MCF 10A (cell line): ENCODE measurements at regions not wholly inside any gene's neighbourhood (a gene's known extent, or its start where the extent isn't known, plus 50 kb on each side); places are given as distances from the start of the nearest gene placed in this dataset.

Experiments used
- BruUV-seq: library from RNA; stranded (reverse); fragments of 400-500 nt; replicated peaks from 2 replicates; lab custom pipeline; 2021; lab: Mats Ljungman, UMichigan
- CTCF ChIA-PET: fragments of 300-600 bp; sonication (Branson Sonifier 250); formaldehyde crosslinking; extraction: SDS; loops from one replicate; lab custom pipeline; 2021; ENCODE audit warnings: antibody characterized with exemption, inconsistent platforms; lab: Yijun Ruan, JAX
- POLR2A ChIA-PET: fragments of 300-600, 350-650 bp; sonication (Branson Sonifier 250); formaldehyde crosslinking; extraction: SDS; loops from one replicate; lab custom pipeline; 2020; ENCODE audit warnings: antibody characterized with exemption, inconsistent platforms; lab: Yijun Ruan, JAX
- DNase-seq: peaks from one replicate; pipeline ENCODE4 v3.0.0-alpha.2; 2018; ENCODE audit not compliant: unreplicated experiment
- H3K27ac Mint-ChIP-seq: one replicate; pipeline ENCODE4 v1.8.0; 2022; ENCODE audit warnings: mild to moderate bottlenecking, low read depth, mixed read lengths; ENCODE audit not compliant: unreplicated experiment
- H3K27me3 Mint-ChIP-seq: one replicate; pipeline ENCODE4 v1.8.0; 2022; ENCODE audit warnings: mixed read lengths; ENCODE audit not compliant: insufficient read depth, unreplicated experiment
- H3K36me3 Mint-ChIP-seq: one replicate; pipeline ENCODE4 v1.8.0; 2022; ENCODE audit warnings: mild to moderate bottlenecking, moderate library complexity, mixed read lengths; ENCODE audit not compliant: insufficient read depth, unreplicated experiment
- H3K4me1 Mint-ChIP-seq: one replicate; pipeline ENCODE4 v1.8.0; 2022; ENCODE audit warnings: mixed read lengths; ENCODE audit not compliant: insufficient read depth, unreplicated experiment
- H3K4me3 Mint-ChIP-seq: one replicate; pipeline ENCODE4 v1.8.0; 2022; ENCODE audit warnings: mild to moderate bottlenecking, moderate library complexity, mixed read lengths; ENCODE audit not compliant: unreplicated experiment
- H3K9me3 Mint-ChIP-seq: one replicate; pipeline ENCODE4 v1.8.0; 2022; ENCODE audit warnings: mixed read lengths; ENCODE audit not compliant: unreplicated experiment
- intact Hi-C: fragments of 100-400 bp; cut with micrococcal nuclease; formaldehyde crosslinking; loops from 2 replicates; pipeline ENCODE4 v1.14.1; 2022
- TF ChIP-seq, protein P1 (sequence below): fragments of 200-600 bp; IDR thresholded peaks from one replicate; pipeline ENCODE4 v1.8.0; 2022; ENCODE audit warnings: antibody characterized with exemption, mild to moderate bottlenecking; ENCODE audit not compliant: unreplicated experiment

DNA sequence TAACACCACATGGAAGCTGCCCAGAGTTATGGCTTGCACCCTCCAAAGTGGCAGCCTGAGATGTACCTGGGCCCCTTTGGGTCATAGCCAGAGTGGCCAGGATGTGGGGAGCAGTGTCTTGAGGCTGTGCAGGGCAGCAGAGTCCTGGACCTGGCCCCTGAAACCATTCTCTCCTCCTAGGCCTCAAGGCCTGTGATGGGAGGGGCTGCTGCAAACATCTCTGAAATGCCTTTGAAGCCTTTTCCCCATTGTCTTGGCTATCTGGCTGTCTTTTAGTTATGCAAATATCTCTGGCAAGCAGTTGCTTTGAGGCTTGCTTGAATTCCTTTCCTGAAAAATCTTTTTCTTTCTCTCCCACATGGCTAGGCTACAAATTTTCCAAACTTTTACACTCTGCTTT lies 356.5 kb downstream of the DAD1 start:
- Mint-ChIP-seq H3K27ac (no peak overlapping the region), H3K9me3 (no peaks in the 10 kb centered on the region), H3K4me3 (no peak overlapping the region), H3K36me3 (no peaks in the 10 kb centered on the region), H3K4me1 (no peaks in the 10 kb centered on the region), H3K27me3 (peaks cover 14% of the 10 kb centered on the region)
- no TSS peak for BruUV-seq
- intact Hi-C loops: no loop called here
- DNase-seq: no peak
- TF ChIP-seq, protein P1, sequence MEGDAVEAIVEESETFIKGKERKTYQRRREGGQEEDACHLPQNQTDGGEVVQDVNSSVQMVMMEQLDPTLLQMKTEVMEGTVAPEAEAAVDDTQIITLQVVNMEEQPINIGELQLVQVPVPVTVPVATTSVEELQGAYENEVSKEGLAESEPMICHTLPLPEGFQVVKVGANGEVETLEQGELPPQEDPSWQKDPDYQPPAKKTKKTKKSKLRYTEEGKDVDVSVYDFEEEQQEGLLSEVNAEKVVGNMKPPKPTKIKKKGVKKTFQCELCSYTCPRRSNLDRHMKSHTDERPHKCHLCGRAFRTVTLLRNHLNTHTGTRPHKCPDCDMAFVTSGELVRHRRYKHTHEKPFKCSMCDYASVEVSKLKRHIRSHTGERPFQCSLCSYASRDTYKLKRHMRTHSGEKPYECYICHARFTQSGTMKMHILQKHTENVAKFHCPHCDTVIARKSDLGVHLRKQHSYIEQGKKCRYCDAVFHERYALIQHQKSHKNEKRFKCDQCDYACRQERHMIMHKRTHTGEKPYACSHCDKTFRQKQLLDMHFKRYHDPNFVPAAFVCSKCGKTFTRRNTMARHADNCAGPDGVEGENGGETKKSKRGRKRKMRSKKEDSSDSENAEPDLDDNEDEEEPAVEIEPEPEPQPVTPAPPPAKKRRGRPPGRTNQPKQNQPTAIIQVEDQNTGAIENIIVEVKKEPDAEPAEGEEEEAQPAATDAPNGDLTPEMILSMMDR: no peak
- ChIA-PET CTCF (no interaction called here), POLR2A (interaction anchor here (0.9 kb wide), 1 partner anchor 8 kb away, joined by 4 read pairs; no protein-coding TSS in a partner anchor)

DNA sequence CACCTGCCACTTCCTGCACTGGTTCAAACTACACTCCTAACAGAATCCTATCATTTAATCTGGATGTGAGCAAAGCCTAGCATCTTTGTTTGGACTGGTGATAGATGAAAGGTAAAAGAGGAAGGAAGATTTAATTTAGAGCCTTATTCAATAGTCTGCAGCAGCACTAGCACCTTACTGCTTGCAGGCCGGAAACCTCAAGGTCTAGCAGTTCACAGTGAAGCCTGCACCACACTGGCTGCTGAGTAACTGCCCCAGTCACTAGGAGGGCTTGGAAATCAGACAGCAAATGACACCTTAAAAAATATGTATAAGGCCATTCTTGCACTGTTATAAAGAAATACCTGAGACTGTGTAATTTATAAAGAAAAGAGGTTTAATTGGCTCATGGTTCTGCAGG lies 358.0 kb downstream of the DAD1 start:
- CTCF ChIA-PET: interaction anchor here (1.2 kb wide), 1 partner anchor 73 kb away, joined by 3 read pairs; no protein-coding TSS in a partner anchor

DNA sequence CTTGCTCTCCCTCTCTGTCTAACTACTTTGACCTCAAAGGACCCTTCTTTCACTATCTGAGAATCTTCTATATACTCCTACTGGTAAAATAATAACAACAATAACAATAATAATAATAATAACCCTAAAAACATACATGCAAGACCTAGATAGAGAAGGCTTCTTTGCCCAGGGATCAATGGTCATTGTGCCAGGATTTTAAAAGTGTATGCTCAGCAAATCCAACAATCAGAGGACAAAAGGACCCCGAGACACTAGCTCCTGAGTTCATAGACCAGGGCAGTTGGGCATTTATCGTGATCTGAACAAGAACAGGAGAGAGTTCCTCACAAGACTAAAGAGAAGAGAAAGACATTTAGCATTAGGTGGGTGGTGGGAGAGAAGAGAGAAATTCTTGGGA lies 358.5 kb downstream of the DAD1 start:
- Mint-ChIP-seq H3K36me3 (no peaks in the 10 kb centered on the region), H3K4me1 (peaks cover 4% of the 10 kb centered on the region), H3K9me3 (no peaks in the 10 kb centered on the region), H3K27ac (no peak overlapping the region), H3K27me3 (no peaks in the 10 kb centered on the region), H3K4me3 (no peak overlapping the region)
- intact Hi-C loops: no loop called here
- TF ChIP-seq, protein P1: no peak
- DNase-seq: no peak
- POLR2A ChIA-PET: no interaction called here
- CTCF ChIA-PET: interaction anchor here (1.2 kb wide), 1 partner anchor 74 kb away, joined by 3 read pairs; no protein-coding TSS in a partner anchor
- BruUV-seq: no TSS peak

More for the DNA sequence above, 358.0 kb downstream of the DAD1 start:
- TF ChIP-seq, protein P1: no peak
- Mint-ChIP-seq H3K9me3 (no peaks in the 10 kb centered on the region), H3K27ac (no peak overlapping the region), H3K4me1 (no peaks in the 10 kb centered on the region), H3K36me3 (no peaks in the 10 kb centered on the region), H3K4me3 (no peak overlapping the region), H3K27me3 (no peaks in the 10 kb centered on the region)
- intact Hi-C loops: no loop called here
- no TSS peak for BruUV-seq
- POLR2A ChIA-PET: no interaction called here
- no peak for DNase-seq

DNA sequence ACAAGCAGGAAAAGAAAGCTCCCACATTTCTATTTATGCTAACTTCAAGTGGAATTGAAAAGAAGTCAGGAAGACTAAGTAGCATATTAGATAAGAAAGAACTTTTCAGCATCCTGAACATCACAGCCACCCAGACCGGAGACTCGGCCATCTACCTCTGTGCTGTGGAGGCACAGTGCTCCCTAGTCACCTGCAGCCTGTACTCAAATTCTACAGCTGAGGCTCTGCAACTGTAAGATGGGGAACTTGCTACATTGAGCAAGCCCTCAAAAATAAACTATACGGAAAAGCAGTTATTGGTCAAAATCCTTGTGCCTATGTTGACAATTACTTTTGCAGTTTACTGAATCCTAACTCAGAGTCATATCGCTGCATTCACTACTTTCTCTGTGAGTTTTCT lies 361.9 kb downstream of the DAD1 start:
- H3K4me1 Mint-ChIP-seq: peaks cover 8% of the 10 kb centered on the region
- no peaks in the 10 kb centered on the region for H3K9me3 Mint-ChIP-seq
- no peak for DNase-seq
- ChIA-PET CTCF (interaction anchor here (0.6 to 2.7 kb wide), 9 partner anchors 9 to 1426 kb away, joined by 3 to 11 read pairs (median 6); no protein-coding TSS in a partner anchor), POLR2A (no interaction called here)
- H3K27me3 Mint-ChIP-seq: peaks cover 12% of the 10 kb centered on the region
- no peak overlapping the region for H3K27ac Mint-ChIP-seq
- intact Hi-C loops: no loop called here
- BruUV-seq: no TSS peak
- TF ChIP-seq, protein P1: no peak
- H3K36me3 Mint-ChIP-seq: no peaks in the 10 kb centered on the region
- no peak overlapping the region for H3K4me3 Mint-ChIP-seq
